HepG2 (cell line): ENCODE measurements at regions not wholly inside any gene's neighbourhood (a gene's known extent, or its start where the extent isn't known, plus 50 kb on each side); places are given as distances from the start of the nearest gene placed in this dataset.

Experiments
- ATAC-seq: fragments of 200-7000 bp; cut with Tn5 transposase; 3 replicates; pipeline ENCODE4 v1.9.1; 2020; ENCODE audit warnings: mild to moderate bottlenecking, moderate library complexity
- BruUV-seq: library from RNA; stranded (reverse); fragments of 400-500 nt; replicated peaks from 2 replicates; lab custom pipeline; 2021; lab: Mats Ljungman, UMichigan
- CTCF ChIA-PET: fragments of 300-600 bp; formaldehyde crosslinking; extraction: SDS; loops from one replicate; lab custom pipeline; 2021; ENCODE audit warnings: low total read pairs, inconsistent platforms, low intra/inter-chr PET ratio; lab: Yijun Ruan, JAX
- POLR2A ChIA-PET: fragments of 350-600 bp; sonication (Branson Sonifier 250); formaldehyde crosslinking; loops from one replicate; lab custom pipeline; 2020; ENCODE audit warnings: antibody characterized with exemption, inconsistent platforms; lab: Yijun Ruan, JAX
- DNase-seq: peaks from one replicate; pipeline ENCODE4 v3.0.0-alpha.2; 2015; ENCODE audit warnings: low spot score
- FAIRE-seq: peaks from 3 replicates; lab custom pipeline; 2011; peaks lifted over from hg19 to GRCh38; lab: Jason Lieb, UNC
- H2AFZ ChIP-seq: one replicate; pipeline ENCODE4 v1.6.1; 2011; ENCODE audit warnings: low read length, inconsistent platforms
- H3K27ac ChIP-seq: fragments of 300-600 bp; 3 replicates; pipeline ENCODE4 v1.8.0; 2011; ENCODE audit warnings: mixed run types, mild to moderate bottlenecking, mixed read lengths, low read length, inconsistent platforms; ENCODE audit not compliant: insufficient read depth; ENCODE audit errors: extremely low read length
- H3K27me3 ChIP-seq, 2 experiments: fragments of 200-600 bp in 1 of 2; 2 replicates in 1 of 2; 3 replicates in 1 of 2; pipeline versions ENCODE4 v1.6.0 to v1.8.0; 2011; ENCODE audit warnings: low read length in 2 of 2, mild to moderate bottlenecking in 2 of 2, moderate library complexity in 2 of 2, inconsistent platforms in 1 of 2; ENCODE audit not compliant: insufficient read depth in 2 of 2, control insufficient read depth in 1 of 2
- H3K36me3 ChIP-seq, 2 experiments: fragments of 200-600 bp in 1 of 2; replicated peaks in 1 of 2; 2 replicates in 1 of 2; 3 replicates in 1 of 2; pipeline versions ENCODE4 v1.5.1 to v1.8.0; 2011; ENCODE audit warnings: low read length in 2 of 2, inconsistent platforms in 1 of 2; ENCODE audit not compliant: insufficient read depth in 2 of 2, control insufficient read depth in 1 of 2
- H3K4me1 ChIP-seq: 2 replicates; pipeline ENCODE4 v1.5.1; 2012; ENCODE audit warnings: low read length, inconsistent platforms; ENCODE audit not compliant: insufficient read depth
- H3K4me2 ChIP-seq: 2 replicates; pipeline ENCODE4 v1.6.0; 2011; ENCODE audit warnings: low read depth, low read length, inconsistent platforms
- H3K4me3 ChIP-seq, 3 experiments: fragments of 200-600 bp in 1 of 3; sonication (generic), shearing (Covaris generic) in 1 of 3; replicated peaks in 1 of 3; 2 replicates each; pipeline ENCODE4 v1.5.1; 2011 to 2016; ENCODE audit warnings: low read length in 3 of 3, inconsistent platforms in 2 of 3, low read depth in 2 of 3, mild to moderate bottlenecking in 2 of 3, control low read depth in 1 of 3, mixed read lengths in 1 of 3; ENCODE audit not compliant: insufficient read depth in 1 of 3
- H3K79me2 ChIP-seq: one replicate; pipeline ENCODE4 v1.6.1; 2011; ENCODE audit warnings: low read length, inconsistent platforms; ENCODE audit not compliant: insufficient read depth
- H3K9ac ChIP-seq: 2 replicates; pipeline ENCODE4 v1.6.0; 2011; ENCODE audit warnings: mild to moderate bottlenecking, low read depth, low read length, inconsistent platforms; ENCODE audit not compliant: insufficient read depth
- H3K9me3 ChIP-seq: 2 replicates; pipeline ENCODE4 v1.5.1; 2012; ENCODE audit warnings: mild to moderate bottlenecking, low read length
- H4K20me1 ChIP-seq: 2 replicates; pipeline ENCODE4 v1.6.0; 2011; ENCODE audit warnings: inconsistent platforms, mild to moderate bottlenecking, low read length, moderate library complexity; ENCODE audit not compliant: insufficient read depth
- CENPT ChIP-seq: sonication (generic); formaldehyde crosslinking; IDR thresholded peaks from 2 replicates; pipeline ENCODE4 v1.8.0; 2022; ENCODE audit warnings: low read depth, mild to moderate bottlenecking, moderate library complexity, missing genetic modification reagents
- EP300 ChIP-seq, 3 experiments: sonication (generic) in 1 of 3; formaldehyde crosslinking in 1 of 3; IDR thresholded peaks; 2 replicates each; pipeline versions ENCODE4 v1.5.1 to v1.6.1; 2011 to 2020; ENCODE audit warnings: low read depth in 2 of 3, low read length in 2 of 3, borderline replicate concordance in 1 of 3, improper control_type of control experiment in 1 of 3, mild to moderate bottlenecking in 1 of 3, missing genetic modification reagents in 1 of 3, moderate library complexity in 1 of 3
- FOXK2 ChIP-seq: fragments of 450-650 bp; IDR thresholded peaks from 2 replicates; pipeline ENCODE4 v1.6.1; 2016
- HNRNPL ChIP-seq: fragments of 200-400 bp; formaldehyde crosslinking; IDR thresholded peaks from 2 replicates; pipeline ENCODE4 v1.6.1; 2017; ENCODE audit warnings: mild to moderate bottlenecking, low read depth, low read length
- KLF11 ChIP-seq: IDR thresholded peaks from 2 replicates; pipeline ENCODE4 v1.6.1; 2016; ENCODE audit warnings: missing compliant biosample characterization
- MAFG ChIP-seq: sonication (generic); formaldehyde crosslinking; IDR thresholded peaks from 2 replicates; pipeline ENCODE4 v1.5.1; 2020; ENCODE audit warnings: mild to moderate bottlenecking, missing genetic modification reagents
- PLRG1 ChIP-seq: fragments of 450-650 bp; conservative IDR thresholded peaks from 2 replicates; pipeline ENCODE4 v1.6.1; 2016
- PRMT3 ChIP-seq: sonication (generic); formaldehyde crosslinking; IDR thresholded peaks from 2 replicates; pipeline ENCODE4 v1.8.1; 2022; ENCODE audit warnings: low read depth, mild to moderate bottlenecking, moderate library complexity, missing genetic modification reagents, borderline replicate concordance
- SRSF4 ChIP-seq: fragments of 200-400 bp; formaldehyde crosslinking; IDR thresholded peaks from one replicate; pipeline ENCODE4 v1.6.1; 2018; ENCODE audit warnings: mild to moderate bottlenecking, low read depth, low read length, moderate library complexity; ENCODE audit not compliant: poor library complexity, severe bottlenecking
- TBL1XR1 ChIP-seq: fragments of 150-350 bp; IDR thresholded peaks from 2 replicates; pipeline ENCODE4 v1.6.1; 2014; ENCODE audit warnings: borderline replicate concordance, low read length; ENCODE audit not compliant: partially characterized antibody
- TSC22D2 ChIP-seq: sonication (generic); formaldehyde crosslinking; IDR thresholded peaks from 2 replicates; pipeline ENCODE4 v1.5.1; 2020; ENCODE audit warnings: missing genetic modification reagents, mild to moderate bottlenecking, borderline replicate concordance
- ZNF205 ChIP-seq: IDR thresholded peaks from 2 replicates; pipeline ENCODE4 v1.6.1; 2018; ENCODE audit warnings: missing biosample characterization, missing genetic modification reagents
- ZNF563 ChIP-seq: sonication (generic); formaldehyde crosslinking; IDR thresholded peaks from 2 replicates; pipeline ENCODE4 v1.8.0; 2022; ENCODE audit warnings: mild to moderate bottlenecking, moderate library complexity, missing genetic modification reagents
- ZNF589 ChIP-seq: sonication (generic); formaldehyde crosslinking; conservative IDR thresholded peaks from 2 replicates; pipeline ENCODE4 v1.8.0; 2022; ENCODE audit warnings: mild to moderate bottlenecking, moderate library complexity, missing genetic modification reagents
- WGBS: methylation state at CpG from one replicate; pipeline ENCODE4 v1.1.6; 2017; ENCODE audit warnings: low lambda C conversion rate; 5-methylcytosine and 5-hydroxymethylcytosine counted together
- in situ Hi-C: cut with HindIII; loops from 2 replicates; pipeline ENCODE4 v1.10.0; 2017; ENCODE audit warnings: low pct_unique_long_range_greater_than_20kb; ENCODE audit not compliant: extremely low pct_ligation_motif_present
- intact Hi-C: fragments of 100-400 bp; cut with micrococcal nuclease; formaldehyde crosslinking; loops from one replicate; pipeline ENCODE4 v1.10.0; 2022; ENCODE audit not compliant: unreplicated experiment
- TF ChIP-seq, protein P1 (sequence below): sonication (generic); formaldehyde crosslinking; IDR thresholded peaks from 2 replicates; pipeline ENCODE4 v1.8.0; 2022; ENCODE audit warnings: low read depth, missing genetic modification reagents

DNA sequence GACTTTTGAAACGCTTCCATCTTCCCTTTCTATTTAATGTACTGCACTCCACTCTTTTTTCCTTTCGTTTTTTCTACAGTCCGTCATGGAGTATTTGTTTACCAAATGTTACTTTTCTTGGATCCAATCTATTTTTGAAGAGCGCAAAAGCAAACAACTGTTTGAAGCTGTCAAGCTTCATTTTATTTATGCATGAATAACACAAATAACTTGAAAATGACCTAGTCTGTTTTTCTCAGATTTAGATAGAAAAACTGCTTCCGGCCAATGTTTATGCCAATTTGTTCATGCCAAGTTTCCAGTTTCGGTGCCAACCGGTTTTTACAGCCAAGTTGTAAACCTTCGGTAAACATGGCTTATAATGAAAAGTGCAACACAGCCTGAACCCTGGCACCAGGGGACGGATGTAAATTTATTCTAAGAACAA, 150.9 kb upstream of the KLF6 start:
- no TSS peak for BruUV-seq
- Histone ChIP-seq H3K27me3 (peaks cover 4 to 43% of the 10 kb centered on the region in 2 experiments; a peak in 2 of 5 replicates), H3K4me1 (no peaks in the 10 kb centered on the region), H3K27ac (no peak overlapping the region), H3K36me3 (no peaks in the 10 kb centered on the region), H3K9me3 (no peaks in the 10 kb centered on the region), H3K4me2 (no peak overlapping the region), H2AFZ (no peak overlapping the region), H3K79me2 (no peaks in the 10 kb centered on the region), H3K9ac (no peak overlapping the region), H4K20me1 (no peaks in the 10 kb centered on the region), H3K4me3 (no peak overlapping the region)
- ATAC-seq, result no peak
- WGBS, result 37% methylated on average over 9 of the region's 9 CpGs
- intact Hi-C loops, result no loop called here
- DNase-seq, result no peak
- CTCF ChIA-PET, result no interaction called here
- TF ChIP-seq ZNF205, result no peak
- TF ChIP-seq MAFG (CRISPR knock-in tag), result no peak
- TF ChIP-seq KLF11 (CRISPR knock-in tag), result no peak
- TF ChIP-seq TSC22D2 (CRISPR knock-in tag), result no peak
- no peak for TF ChIP-seq PRMT3
- TF ChIP-seq PLRG1, result no peak
- no peak for TF ChIP-seq ZNF589 (CRISPR knock-in tag)
- no peak for TF ChIP-seq SRSF4
- TF ChIP-seq ZNF563, result no peak
- no peak for TF ChIP-seq CENPT (CRISPR knock-in tag)
- no peak for TF ChIP-seq HNRNPL
- no peak for TF ChIP-seq FOXK2
- TF ChIP-seq, protein P1, sequence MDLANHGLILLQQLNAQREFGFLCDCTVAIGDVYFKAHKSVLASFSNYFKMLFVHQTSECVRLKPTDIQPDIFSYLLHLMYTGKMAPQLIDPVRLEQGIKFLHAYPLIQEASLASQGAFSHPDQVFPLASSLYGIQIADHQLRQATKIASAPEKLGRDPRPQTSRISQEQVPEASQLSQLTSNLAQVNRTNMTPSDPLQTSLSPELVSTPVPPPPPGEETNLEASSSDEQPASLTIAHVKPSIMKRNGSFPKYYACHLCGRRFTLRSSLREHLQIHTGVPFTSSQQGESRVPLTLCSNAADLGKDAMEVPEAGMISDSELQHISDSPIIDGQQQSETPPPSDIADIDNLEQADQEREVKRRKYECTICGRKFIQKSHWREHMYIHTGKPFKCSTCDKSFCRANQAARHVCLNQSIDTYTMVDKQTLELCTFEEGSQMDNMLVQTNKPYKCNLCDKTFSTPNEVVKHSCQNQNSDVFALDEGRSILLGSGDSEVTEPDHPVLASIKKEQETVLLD (CRISPR knock-in tag), result no peak
- TF ChIP-seq TBL1XR1, result no peak
- TF ChIP-seq EP300 (IDR thresholded peaks at IDR 0.05; ENCODE audit: low read depth in 2 of 2, low read length in 2 of 2), result no peak
- TF ChIP-seq EP300 (CRISPR knock-in tag; IDR thresholded peaks at IDR 0.05; ENCODE audit: borderline replicate concordance), result no peak
- FAIRE-seq, result no peak
- in situ Hi-C loops, result no loop called here
- POLR2A ChIA-PET, result no interaction called here
